ENCODE measurements at regions not wholly inside any gene's neighbourhood (a gene's known extent, or its start where the extent isn't known, plus 50 kb on each side); places are given as distances from the start of the nearest gene placed in this dataset.

DNA sequence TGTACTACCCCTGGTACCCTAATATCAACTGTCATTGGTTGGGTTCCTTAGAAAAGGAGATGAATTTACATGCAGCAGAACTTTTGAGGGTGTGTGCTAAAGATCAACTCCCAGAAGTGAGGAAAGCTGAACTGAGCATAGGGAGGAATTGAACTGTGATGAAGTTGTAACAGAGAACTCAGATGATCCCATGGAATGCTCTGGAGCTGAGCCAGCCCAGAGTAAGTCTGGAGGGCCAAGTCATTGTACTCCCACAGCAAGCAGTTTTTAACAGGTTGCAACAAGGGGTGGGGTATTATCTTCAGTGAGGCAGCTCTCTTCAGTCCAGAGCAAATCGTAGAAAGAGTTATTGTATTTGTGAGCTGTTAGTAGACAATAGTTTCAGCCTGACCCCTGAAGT is 572.3 kb downstream of the PYDC2 start:
- peaks cover 5% of the 10 kb centered on the region; the same call in 1 of the 2 replicates for H3K4me1 ChIP-seq (ENCODE audit: control insufficient read depth, low read length)
- H4K20me1 ChIP-seq (ENCODE audit: control insufficient read depth, insufficient read depth, low read depth, low read length) = no peaks in the 10 kb centered on the region
- H3F3A ChIP-seq (ENCODE audit: control insufficient read depth, insufficient read depth) = no peaks in the 10 kb centered on the region
- no peaks in the 10 kb centered on the region for H3K27me3 ChIP-seq (ENCODE audit: control insufficient read depth, low read length)
- no peak for TF ChIP-seq EZH2phosphoT487 (IDR thresholded peaks at IDR 0.05; ENCODE audit: borderline replicate concordance, low read length)
- TF ChIP-seq, protein P1, sequence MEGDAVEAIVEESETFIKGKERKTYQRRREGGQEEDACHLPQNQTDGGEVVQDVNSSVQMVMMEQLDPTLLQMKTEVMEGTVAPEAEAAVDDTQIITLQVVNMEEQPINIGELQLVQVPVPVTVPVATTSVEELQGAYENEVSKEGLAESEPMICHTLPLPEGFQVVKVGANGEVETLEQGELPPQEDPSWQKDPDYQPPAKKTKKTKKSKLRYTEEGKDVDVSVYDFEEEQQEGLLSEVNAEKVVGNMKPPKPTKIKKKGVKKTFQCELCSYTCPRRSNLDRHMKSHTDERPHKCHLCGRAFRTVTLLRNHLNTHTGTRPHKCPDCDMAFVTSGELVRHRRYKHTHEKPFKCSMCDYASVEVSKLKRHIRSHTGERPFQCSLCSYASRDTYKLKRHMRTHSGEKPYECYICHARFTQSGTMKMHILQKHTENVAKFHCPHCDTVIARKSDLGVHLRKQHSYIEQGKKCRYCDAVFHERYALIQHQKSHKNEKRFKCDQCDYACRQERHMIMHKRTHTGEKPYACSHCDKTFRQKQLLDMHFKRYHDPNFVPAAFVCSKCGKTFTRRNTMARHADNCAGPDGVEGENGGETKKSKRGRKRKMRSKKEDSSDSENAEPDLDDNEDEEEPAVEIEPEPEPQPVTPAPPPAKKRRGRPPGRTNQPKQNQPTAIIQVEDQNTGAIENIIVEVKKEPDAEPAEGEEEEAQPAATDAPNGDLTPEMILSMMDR (IDR thresholded peaks at IDR 0.05; ENCODE audit: low read depth, low read length, poor library complexity, severe bottlenecking) = no peak
- no peaks in the 10 kb centered on the region for H3K9me2 ChIP-seq (replicated peaks; ENCODE audit: control insufficient read depth, low read length)
- no peaks in the 10 kb centered on the region for H3K9me3 ChIP-seq (ENCODE audit: control insufficient read depth, insufficient read depth, low read length)
- H3K36me3 ChIP-seq (ENCODE audit: control insufficient read depth, low read length) = no peaks in the 10 kb centered on the region
- H3K79me2 ChIP-seq (ENCODE audit: control insufficient read depth, low read length) = no peaks in the 10 kb centered on the region
- no peak overlapping the region for H3K27ac ChIP-seq (ENCODE audit: low read depth, low read length)
- no peak overlapping the region for H3K4me2 ChIP-seq (ENCODE audit: low read length)
- no peak overlapping the region for H3K4me3 ChIP-seq (ENCODE audit: low read length)

DNA sequence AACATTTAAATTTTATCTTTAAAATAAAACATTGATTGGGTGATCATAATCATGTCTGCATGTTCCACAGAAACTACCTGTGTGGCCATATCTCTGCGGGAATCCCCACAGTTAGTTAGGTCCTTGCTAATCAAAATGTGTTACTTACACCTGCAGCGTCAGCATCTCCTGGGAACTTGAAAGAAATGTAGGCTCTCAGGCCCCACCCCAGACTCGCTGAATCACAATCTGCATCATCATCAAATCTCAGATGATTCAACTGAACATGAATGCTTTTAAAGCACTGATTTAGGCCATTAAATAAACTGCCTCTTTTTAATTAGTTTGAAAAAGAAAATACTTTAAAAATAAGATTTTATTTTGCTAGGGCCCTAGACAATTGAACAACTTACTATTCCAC is 577.8 kb downstream of the PYDC2 start:
- no peak overlapping the region for H3K4me2 ChIP-seq (ENCODE audit: low read length)
- H3K4me1 ChIP-seq (ENCODE audit: control insufficient read depth, low read length) = peaks cover 47% of the 10 kb centered on the region
- TF ChIP-seq, protein P1 (IDR thresholded peaks at IDR 0.05; ENCODE audit: low read depth, low read length, poor library complexity, severe bottlenecking) = no peak
- no peak for TF ChIP-seq EZH2phosphoT487 (IDR thresholded peaks at IDR 0.05; ENCODE audit: borderline replicate concordance, low read length)
- no peaks in the 10 kb centered on the region for H4K20me1 ChIP-seq (ENCODE audit: control insufficient read depth, insufficient read depth, low read depth, low read length)
- no peaks in the 10 kb centered on the region for H3F3A ChIP-seq (ENCODE audit: control insufficient read depth, insufficient read depth)
- no peaks in the 10 kb centered on the region for H3K27me3 ChIP-seq (ENCODE audit: control insufficient read depth, low read length)
- H3K4me3 ChIP-seq (ENCODE audit: low read length) = no peak overlapping the region
- H3K27ac ChIP-seq (ENCODE audit: low read depth, low read length) = no peak overlapping the region
- 0 out of 2 replicates have a peak, but pooled peaks cover 2% of the 10 kb centered on the region for H3K9me3 ChIP-seq (ENCODE audit: control insufficient read depth, insufficient read depth, low read length)
- no peaks in the 10 kb centered on the region; the same call in 1 of the 2 replicates for H3K36me3 ChIP-seq (ENCODE audit: control insufficient read depth, low read length)
- no peaks in the 10 kb centered on the region for H3K79me2 ChIP-seq (ENCODE audit: control insufficient read depth, low read length)
- H3K9me2 ChIP-seq (replicated peaks; ENCODE audit: control insufficient read depth, low read length) = no peaks in the 10 kb centered on the region

DNA sequence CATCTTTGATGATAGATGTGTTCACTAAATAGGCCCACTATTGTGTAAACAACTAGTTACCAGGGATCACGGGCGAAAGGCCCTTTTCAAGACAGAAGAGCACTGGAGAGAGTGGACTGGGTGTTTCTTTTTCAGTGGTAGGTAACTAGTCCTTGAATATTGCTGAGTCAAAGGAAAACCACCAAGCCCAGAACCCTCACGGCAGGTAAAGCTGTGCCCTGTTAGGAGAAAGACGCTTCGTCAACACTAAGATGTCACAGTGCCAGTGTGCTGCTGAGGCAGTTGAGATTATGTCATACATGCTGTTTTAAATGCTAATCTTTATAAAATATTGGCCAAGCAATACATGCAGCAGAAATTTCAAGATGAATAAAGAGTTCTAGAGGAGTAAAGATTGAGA is 578.6 kb downstream of the PYDC2 start:
- Histone ChIP-seq H3K9me2 (replicated peaks; ENCODE audit: control insufficient read depth, low read length) (no peaks in the 10 kb centered on the region), H3K27me3 (ENCODE audit: control insufficient read depth, low read length) (no peaks in the 10 kb centered on the region), H3K27ac (ENCODE audit: low read depth, low read length) (no peak overlapping the region), H3K79me2 (ENCODE audit: control insufficient read depth, low read length) (no peaks in the 10 kb centered on the region), H4K20me1 (ENCODE audit: control insufficient read depth, insufficient read depth, low read depth, low read length) (no peaks in the 10 kb centered on the region), H3K4me3 (ENCODE audit: low read length) (no peak overlapping the region), H3K4me2 (ENCODE audit: low read length) (no peak overlapping the region), H3K9me3 (ENCODE audit: control insufficient read depth, insufficient read depth, low read length) (0 out of 2 replicates have a peak, but pooled peaks cover 2% of the 10 kb centered on the region), H3K4me1 (ENCODE audit: control insufficient read depth, low read length) (peaks cover 51% of the 10 kb centered on the region), H3F3A (ENCODE audit: control insufficient read depth, insufficient read depth) (no peaks in the 10 kb centered on the region), H3K36me3 (ENCODE audit: control insufficient read depth, low read length) (no peaks in the 10 kb centered on the region; the same call in 1 of the 2 replicates)
- TF ChIP-seq, protein P1 (IDR thresholded peaks at IDR 0.05; ENCODE audit: low read depth, low read length, poor library complexity, severe bottlenecking) = no peak
- TF ChIP-seq EZH2phosphoT487 (IDR thresholded peaks at IDR 0.05; ENCODE audit: borderline replicate concordance, low read length) = no peak

All from DOHH2 (cell line).